Esophagus mucosa (tissue), 1 donor: ENCODE measurements at regions not wholly inside any gene's neighbourhood (a gene's known extent, or its start where the extent isn't known, plus 50 kb on each side); places are given as distances from the start of the nearest gene placed in this dataset.
A peak's percentile ranks its signal among the peaks of the same experiment; 100 is the strongest.

Experiments
- ATAC-seq: fragments of 200-7000 bp; cut with Tn5 transposase; one replicate; pipeline ENCODE4 v1.9.1; 2020
- donor health status: DM: yes; HTN: yes; CAD: no.

DNA sequence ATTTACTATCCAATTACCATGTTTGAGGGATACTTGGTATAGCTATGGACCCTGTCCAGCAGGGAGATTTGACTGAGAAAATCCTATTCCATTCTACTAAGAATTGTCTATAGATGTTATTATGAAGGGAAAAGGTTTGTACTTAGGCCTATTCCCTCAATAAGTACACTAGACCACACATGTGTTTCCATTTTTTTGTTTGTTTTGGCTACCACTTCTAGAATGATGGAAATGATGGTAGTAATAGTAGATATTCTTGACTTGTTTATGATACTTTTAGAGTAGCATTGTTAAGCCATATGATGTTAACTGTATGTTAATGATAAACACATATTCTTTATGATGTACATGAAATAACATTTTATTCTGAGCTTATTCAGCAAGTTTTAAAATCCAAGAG lies 144.8 kb downstream of the OGFRL1 start:
- ATAC-seq: no peak

GRCh38 chr6:71444222-71444621 lies 155.6 kb downstream of the OGFRL1 start:
- ATAC-seq: no peak

DNA sequence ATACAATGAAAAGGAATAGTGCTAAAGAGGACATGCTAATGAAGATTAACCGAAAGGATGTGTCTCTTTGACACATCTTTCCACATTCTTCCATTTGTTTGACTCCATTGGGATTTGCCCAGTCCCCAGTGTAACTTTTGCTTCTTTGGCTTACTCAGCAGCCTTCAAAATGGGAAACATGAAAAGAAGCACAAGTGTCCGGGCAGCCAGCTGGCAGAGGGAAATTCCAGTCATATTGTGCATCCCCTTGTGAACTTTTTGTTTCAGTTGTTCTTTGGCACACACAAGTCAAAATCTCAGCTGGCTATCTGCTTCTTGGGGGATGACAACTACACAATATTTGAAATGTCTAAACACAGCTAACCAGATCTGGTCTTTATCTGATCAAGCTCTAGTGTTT lies 157.4 kb downstream of the OGFRL1 start:
- no peak for ATAC-seq

- ATAC-seq: no peak
Observed at GRCh38 chr6:71446470-71446869, 157.9 kb downstream of the OGFRL1 start.

DNA sequence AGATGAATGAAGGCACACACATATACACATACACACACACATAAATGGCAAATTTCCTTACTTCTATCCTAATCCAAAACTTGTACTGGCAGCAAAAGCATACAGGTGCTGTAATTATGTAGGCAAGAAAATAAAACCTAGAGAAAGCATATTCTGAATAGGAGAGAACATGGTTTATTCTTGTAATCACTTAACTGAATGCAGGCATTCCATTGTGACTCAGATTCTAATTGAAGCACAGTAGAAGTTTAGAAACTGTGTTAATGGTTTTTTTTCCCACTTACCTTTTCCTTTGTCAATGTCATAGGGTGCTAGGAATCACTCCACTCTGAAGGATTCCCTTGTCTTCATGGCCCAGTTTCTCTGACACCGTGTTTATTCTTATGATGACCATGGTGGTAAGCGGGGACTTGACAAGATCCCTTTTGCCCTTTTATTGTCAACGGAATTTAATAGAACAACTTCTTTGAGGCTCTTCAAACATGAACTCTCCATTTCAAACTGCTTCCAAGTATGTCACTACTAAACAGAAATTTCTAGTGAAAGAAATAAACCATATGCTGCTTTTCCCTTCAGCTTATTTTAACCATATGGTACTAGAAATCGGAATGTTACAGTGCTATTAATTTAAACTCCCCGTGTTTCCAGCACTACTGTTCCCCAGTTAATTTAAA lies 164.2 kb downstream of the OGFRL1 start:
- no peak for ATAC-seq

DNA sequence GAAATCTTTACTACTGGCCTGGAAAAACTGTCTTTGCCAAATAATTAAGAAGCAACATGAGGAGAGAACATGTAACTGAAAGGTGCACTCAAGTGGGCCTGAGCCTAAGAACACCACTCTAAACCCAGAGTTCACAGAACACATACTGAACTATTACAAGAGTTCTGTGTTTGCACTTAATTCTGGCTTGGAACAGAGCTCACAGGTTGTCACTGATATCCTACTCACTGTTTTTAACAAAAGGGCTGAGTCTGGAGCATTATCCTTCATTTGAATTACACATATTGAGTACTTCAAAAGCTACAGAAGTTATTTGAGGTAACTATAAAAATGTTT lies 164.7 kb downstream of the OGFRL1 start:
- ATAC-seq: no peak

DNA sequence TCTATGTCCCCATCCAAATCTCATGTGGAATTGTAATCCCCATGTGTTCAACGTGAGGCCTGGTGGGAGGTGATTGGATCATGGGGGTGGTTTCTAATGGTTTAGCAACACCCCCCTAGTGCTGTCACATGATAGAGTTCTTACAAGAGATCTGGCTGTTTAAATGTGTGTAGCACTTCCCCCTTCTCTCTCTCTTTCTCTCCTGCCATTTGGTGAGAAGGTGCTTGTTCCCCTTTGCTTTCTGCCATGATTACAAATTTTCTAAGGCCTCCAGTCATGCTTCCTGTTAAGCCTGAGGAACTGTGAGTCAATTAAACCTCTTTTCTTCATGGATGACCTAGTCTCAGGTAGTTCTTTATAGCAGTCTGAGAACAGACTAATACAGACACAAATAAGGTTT lies 165.4 kb downstream of the OGFRL1 start:
- no peak for ATAC-seq

GRCh38 chr6:71457929-71458328 lies 169.3 kb downstream of the OGFRL1 start:
- ATAC-seq: no peak

DNA sequence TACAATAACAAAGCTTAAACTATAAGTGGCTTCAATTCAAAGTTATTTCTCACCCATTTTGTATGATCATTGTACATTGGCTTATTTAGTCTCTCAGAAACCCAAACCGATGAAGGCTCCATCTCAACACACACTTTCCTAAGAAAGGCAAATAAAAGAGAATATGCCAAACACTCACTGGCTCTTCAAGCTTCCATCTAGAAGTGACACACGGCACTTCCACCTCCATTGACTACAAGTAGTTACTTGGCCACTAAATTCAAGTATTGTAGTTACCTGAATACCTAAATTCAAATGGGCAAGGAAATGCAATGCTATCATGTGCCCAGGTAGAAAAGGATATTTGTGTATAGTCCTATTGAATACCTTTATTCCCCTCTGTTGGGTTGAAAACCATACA lies 170.6 kb downstream of the OGFRL1 start:
- no peak for ATAC-seq

DNA sequence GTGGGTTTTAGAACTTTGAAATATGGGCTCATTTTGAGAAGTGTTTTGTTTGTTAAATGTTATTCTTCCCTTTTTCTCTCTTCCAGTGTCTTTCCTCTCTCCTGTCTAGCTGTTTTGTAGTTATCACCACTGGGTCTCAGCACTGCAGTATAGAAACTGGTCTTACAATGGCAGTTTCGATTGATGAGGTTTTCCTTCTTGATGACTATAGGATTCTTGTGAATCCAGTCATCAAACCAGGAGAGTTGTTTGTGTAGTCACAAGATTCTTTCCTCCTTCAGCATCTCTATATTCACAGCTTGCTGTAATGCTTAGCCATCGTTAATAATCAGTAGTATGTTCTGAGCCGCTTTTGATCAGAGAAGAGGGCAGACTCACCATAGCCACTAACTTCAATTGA lies 172.3 kb downstream of the OGFRL1 start:
- no peak for ATAC-seq

DNA sequence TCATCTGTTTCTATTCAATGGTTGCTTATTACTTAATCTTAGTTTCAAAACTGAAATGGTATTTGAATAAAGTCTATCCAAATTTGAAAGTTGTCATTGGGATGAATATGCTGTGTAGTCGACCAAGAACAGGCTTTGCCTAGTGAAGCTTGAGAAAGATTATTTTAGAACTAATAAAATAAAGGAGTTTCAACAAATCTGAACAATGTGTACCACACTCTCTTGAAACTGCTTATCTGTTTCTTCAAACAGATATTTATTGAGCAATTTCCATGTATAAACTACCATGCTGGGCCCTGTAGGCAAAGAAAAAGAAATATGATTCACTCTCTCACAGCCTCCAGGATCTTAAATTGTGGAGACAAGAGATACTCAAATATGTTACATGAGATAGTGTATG lies 174.4 kb downstream of the OGFRL1 start:
- ATAC-seq: no peak

GRCh38 chr6:71465096-71465495 lies 176.5 kb downstream of the OGFRL1 start:
- no peak for ATAC-seq

DNA sequence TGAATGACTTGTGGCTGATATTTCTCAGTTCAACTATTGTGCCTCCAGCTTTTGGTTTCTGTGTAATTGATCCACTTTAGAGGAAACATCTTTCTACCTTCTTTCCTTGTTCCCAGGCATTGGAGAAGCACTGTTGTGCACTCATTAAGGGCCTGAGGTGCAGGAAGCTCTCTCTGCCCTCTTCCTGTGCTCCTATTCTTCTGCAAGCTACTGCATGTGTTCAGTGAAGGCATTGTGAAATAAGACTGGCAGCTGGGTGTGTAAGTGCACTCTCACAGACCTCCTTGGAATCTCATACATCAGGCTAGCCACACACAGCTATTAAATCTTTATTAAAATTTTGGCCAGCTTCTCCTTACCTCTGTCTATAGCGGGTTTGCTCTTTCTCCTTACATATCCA lies 177.8 kb downstream of the OGFRL1 start:
- ATAC-seq: peak; percentile 62

DNA sequence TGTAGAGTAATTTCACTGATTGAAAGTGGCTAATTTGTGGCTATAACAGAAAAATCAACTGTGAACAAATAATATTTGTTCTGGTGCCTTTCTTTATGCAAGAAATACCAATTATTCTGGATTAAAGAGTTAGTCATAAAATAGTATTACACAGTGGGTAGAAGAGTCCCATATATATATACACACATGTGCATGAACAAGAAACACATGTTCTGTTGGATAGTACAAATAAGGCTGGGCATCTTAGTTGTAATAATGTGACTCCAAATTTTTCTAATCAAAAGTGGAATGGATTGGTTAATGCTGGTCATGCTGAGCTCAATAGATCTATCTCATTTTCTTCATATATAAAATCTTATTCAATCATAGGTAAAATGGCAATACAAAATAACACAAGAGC lies 179.4 kb downstream of the OGFRL1 start:
- no peak for ATAC-seq

DNA sequence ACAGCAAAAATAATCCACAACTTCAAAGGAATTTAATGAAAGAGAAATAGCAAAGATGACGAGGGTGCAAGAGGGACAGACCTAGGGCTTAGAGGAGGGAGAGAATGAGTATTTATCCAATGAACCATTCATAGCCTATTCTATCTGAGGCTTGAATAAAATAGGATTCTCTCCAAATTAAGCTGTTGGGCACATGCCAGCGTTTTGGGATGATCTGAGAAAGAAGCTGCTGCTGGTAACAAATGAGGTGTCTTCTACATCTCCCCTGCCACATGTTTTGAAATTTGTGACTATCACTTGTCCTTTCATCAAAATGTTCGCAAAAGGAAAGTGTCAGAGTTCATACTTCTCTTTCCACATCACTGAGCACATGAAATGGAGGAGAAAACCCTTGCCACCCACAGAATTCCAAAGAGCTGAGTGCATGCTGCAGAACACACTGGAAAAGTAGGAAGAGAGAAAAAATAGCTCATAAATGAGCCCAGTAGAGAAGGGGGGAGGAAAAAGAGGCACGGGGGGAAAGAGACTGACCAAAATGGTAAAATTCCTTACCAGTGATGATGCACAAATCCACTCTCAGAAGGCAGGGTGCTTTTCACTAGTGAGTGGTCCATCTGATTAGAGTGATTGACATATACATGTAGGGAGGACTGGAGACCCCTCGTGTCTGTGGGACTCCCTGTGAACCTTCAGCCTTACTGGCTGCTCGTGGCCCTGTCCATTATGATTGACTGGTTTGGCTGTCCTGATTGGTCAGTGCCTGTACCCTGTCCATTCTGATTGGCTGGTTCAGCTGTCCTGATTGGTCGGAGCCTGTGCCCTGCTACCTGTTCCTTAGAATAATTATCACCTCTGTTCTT lies 180.5 kb downstream of the OGFRL1 start:
- ATAC-seq: no peak

DNA sequence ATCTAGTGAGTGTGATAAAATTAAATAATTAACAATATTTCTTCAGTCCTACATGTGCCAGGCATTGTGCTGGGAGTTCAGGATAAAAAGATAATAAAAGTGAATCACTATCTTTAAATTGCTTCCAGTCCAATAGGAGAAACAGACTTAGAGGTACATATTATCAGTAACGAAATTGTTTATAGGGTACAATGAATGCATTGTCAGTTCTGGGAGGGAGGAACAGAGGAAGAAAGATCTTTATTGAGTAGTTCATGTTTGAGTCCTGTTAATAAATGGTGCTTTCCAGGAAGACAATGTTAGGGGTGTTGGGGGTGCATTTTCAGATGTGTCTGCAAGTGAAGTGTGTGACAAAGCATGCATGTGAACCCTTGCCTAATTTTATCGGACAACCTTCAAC lies 183.1 kb downstream of the OGFRL1 start:
- ATAC-seq: no peak

GRCh38 chr6:71473926-71474325 lies 185.3 kb downstream of the OGFRL1 start:
- no peak for ATAC-seq

DNA sequence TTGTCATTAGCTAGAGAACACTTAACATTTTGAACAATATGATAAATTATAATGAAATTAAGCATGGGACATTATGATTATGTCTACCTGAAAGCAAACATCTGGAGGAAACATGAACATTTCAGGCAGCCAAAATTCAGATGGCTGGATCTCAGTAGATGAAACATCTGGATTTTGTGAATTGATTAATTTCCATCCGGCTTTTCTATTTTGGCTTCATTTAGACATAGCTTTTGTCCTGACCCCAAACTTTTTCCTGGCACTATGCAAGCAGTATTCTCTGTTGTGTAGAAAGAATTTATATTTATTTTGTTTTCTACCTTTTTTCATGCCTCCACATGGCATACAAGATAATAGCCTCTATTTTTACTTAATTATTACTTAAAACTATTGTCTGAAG lies 186.3 kb downstream of the OGFRL1 start:
- ATAC-seq: no peak

- ATAC-seq: no peak
Observed at GRCh38 chr6:71476371-71476770, 187.8 kb downstream of the OGFRL1 start.

DNA sequence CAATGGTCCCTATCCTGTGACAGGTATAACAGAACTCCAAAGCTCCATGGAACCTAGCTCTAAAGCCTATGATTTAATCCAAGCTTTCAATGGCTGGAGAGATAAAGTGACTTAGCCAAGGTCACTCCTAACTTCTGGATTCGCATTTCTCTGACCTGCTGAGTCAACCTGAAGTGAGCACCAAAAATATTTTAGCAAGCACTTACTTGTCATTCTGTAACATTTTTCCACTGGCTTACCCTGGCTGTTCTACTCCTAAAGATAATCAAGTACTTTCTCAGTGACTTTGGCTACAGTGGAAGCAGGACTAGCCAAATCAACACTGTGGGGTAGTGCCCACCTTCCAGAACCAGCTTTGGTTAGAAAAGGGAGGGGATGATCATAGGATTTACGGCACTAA lies 188.3 kb downstream of the OGFRL1 start:
- ATAC-seq: no peak

- ATAC-seq: peak; percentile 38
Observed at GRCh38 chr6:71478834-71479541, 190.4 kb downstream of the OGFRL1 start.

- no peak for ATAC-seq
Observed at GRCh38 chr6:71480577-71480976, 192.0 kb downstream of the OGFRL1 start.

DNA sequence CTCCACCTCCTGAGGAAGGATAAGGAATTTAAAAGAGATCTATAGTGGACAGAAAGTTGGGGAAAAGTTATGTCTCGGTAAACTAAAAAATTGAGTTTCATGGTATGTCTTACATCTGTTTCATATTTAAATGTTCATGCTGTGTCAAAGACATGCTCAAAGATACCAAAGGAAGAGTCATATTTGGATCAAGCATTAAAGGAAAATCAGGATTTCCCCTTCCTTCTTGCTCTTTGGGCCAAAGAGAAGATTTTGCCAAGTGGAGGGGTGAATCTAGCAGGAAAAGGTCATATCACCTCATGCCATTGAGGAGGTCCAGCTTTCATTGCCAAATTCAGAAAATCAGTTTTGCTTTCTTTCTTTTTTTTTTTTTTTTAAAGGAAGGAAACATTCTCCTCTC lies 192.4 kb downstream of the OGFRL1 start:
- ATAC-seq: no peak

- ATAC-seq: no peak
Observed at GRCh38 chr6:71481801-71482200, 193.2 kb downstream of the OGFRL1 start.
